ENCODE measurements at regions not wholly inside any gene's neighbourhood (a gene's known extent, or its start where the extent isn't known, plus 50 kb on each side); places are given as distances from the start of the nearest gene placed in this dataset.

GRCh38 chr9:87184956-87185642, 237.8 kb upstream of the GAS1 start:
- Histone ChIP-seq H3K27me3 (no peaks in the 10 kb centered on the region), H3K4me1 (no peaks in the 10 kb centered on the region), H3K4me3 (no peak overlapping the region), H3K36me3 (ENCODE audit: low read depth, missing control alignments) (no peaks in the 10 kb centered on the region), H3K27ac (no peak overlapping the region), H3K9me3 (no peaks in the 10 kb centered on the region)
- WGBS, 2 donors, result 76 to 89% methylated on average over 6 of the region's 6 CpGs
- intact Hi-C loops (cut with DNase I; ENCODE audit: low total_unique reads), result no loop called here
- no peak for TF ChIP-seq POLR2A (IDR thresholded peaks at IDR 0.05)
- TF ChIP-seq CTCF (IDR thresholded peaks at IDR 0.05), result no peak
- DNase-seq, result no peak

GRCh38 chr9:87187656-87188055, 240.3 kb upstream of the GAS1 start:
- WGBS, 2 donors, result 89 to 93% methylated on average over 4 of the region's 4 CpGs
- Histone ChIP-seq H3K36me3 (ENCODE audit: low read depth, missing control alignments) (no peaks in the 10 kb centered on the region), H3K4me1 (no peaks in the 10 kb centered on the region), H3K27me3 (no peaks in the 10 kb centered on the region), H3K27ac (no peak overlapping the region), H3K4me3 (no peak overlapping the region), H3K9me3 (no peaks in the 10 kb centered on the region)
- TF ChIP-seq POLR2A (IDR thresholded peaks at IDR 0.05) (no peak), CTCF (IDR thresholded peaks at IDR 0.05) (no peak)
- DNase-seq, result no peak
- intact Hi-C loops (cut with DNase I; ENCODE audit: low total_unique reads), result no loop called here

GRCh38 chr9:87189006-87189405, 241.7 kb upstream of the GAS1 start:
- Histone ChIP-seq H3K4me1 (no peaks in the 10 kb centered on the region), H3K36me3 (ENCODE audit: low read depth, missing control alignments) (no peaks in the 10 kb centered on the region), H3K4me3 (no peak overlapping the region), H3K27me3 (no peaks in the 10 kb centered on the region), H3K27ac (no peak overlapping the region), H3K9me3 (no peaks in the 10 kb centered on the region)
- TF ChIP-seq CTCF (IDR thresholded peaks at IDR 0.05) (no peak), POLR2A (IDR thresholded peaks at IDR 0.05) (no peak)
- no peak for DNase-seq
- WGBS, 2 donors, result 92 to 93% methylated on average over 4 of the region's 4 CpGs
- intact Hi-C loops (cut with DNase I; ENCODE audit: low total_unique reads), result no loop called here

GRCh38 chr9:87193151-87193550, 245.8 kb upstream of the GAS1 start:
- H3K36me3 ChIP-seq (ENCODE audit: low read depth, missing control alignments), result no peaks in the 10 kb centered on the region
- WGBS, 2 donors, result 94 to 100% methylated on average over 1 of the region's 1 CpG
- no peak for DNase-seq
- H3K27me3 ChIP-seq, result no peaks in the 10 kb centered on the region
- H3K27ac ChIP-seq, result no peak overlapping the region
- TF ChIP-seq POLR2A (IDR thresholded peaks at IDR 0.05) (no peak), CTCF (IDR thresholded peaks at IDR 0.05) (no peak)
- no peaks in the 10 kb centered on the region for H3K9me3 ChIP-seq
- no peaks in the 10 kb centered on the region for H3K4me1 ChIP-seq
- no peak overlapping the region for H3K4me3 ChIP-seq
- intact Hi-C loops (cut with DNase I; ENCODE audit: low total_unique reads), result no loop called here

Measured in testis (tissue), 2 donors.